Activated T-cell treated with anti-CD3 and anti-CD28 coated beads for 1 hour (primary cell): ENCODE measurements at regions not wholly inside any gene's neighbourhood (a gene's known extent, or its start where the extent isn't known, plus 50 kb on each side); places are given as distances from the start of the nearest gene placed in this dataset.

Source experiments
- DNase-seq: peaks from one replicate; pipeline ENCODE4 v3.0.0-alpha.2; 2020; ENCODE audit warnings: low read depth

GRCh38 chr6:15801912-15802311, 139.1 kb upstream of the DTNBP1 start:
- DNase-seq = no peak

GRCh38 chr6:15800841-15801617, 138.2 kb upstream of the DTNBP1 start:
- DNase-seq = no peak

GRCh38 chr6:15798533-15799255, 135.9 kb upstream of the DTNBP1 start:
- no peak for DNase-seq

- no peak for DNase-seq
These were observed 134.0 kb upstream of the DTNBP1 start for GRCh38 chr6:15796844-15797243.

GRCh38 chr6:15796130-15796771, 133.4 kb upstream of the DTNBP1 start:
- no peak for DNase-seq

GRCh38 chr6:15793826-15794225, 131.0 kb upstream of the DTNBP1 start:
- no peak for DNase-seq

- no peak for DNase-seq
These were observed 130.5 kb upstream of the DTNBP1 start for GRCh38 chr6:15793288-15793687.

GRCh38 chr6:15792842-15793241, 130.0 kb upstream of the DTNBP1 start:
- no peak for DNase-seq

- DNase-seq = no peak
These were observed 128.8 kb upstream of the DTNBP1 start for GRCh38 chr6:15791448-15792181.

GRCh38 chr6:15790116-15790515, 127.3 kb upstream of the DTNBP1 start:
- no peak for DNase-seq

- DNase-seq = no peak
These were observed 124.0 kb upstream of the DTNBP1 start for GRCh38 chr6:15786846-15787245.

GRCh38 chr6:15783484-15783883, 120.7 kb upstream of the DTNBP1 start:
- no peak for DNase-seq

GRCh38 chr6:15781890-15782289, 119.1 kb upstream of the DTNBP1 start:
- DNase-seq = no peak

- no peak for DNase-seq
These were observed 118.5 kb upstream of the DTNBP1 start for GRCh38 chr6:15781333-15781732.

- no peak for DNase-seq
These were observed 117.6 kb upstream of the DTNBP1 start for GRCh38 chr6:15780437-15780836.

GRCh38 chr6:15779726-15780125, 116.9 kb upstream of the DTNBP1 start:
- no peak for DNase-seq

GRCh38 chr6:15776458-15776980, 113.7 kb upstream of the DTNBP1 start:
- no peak for DNase-seq

- no peak for DNase-seq
These were observed 112.9 kb upstream of the DTNBP1 start for GRCh38 chr6:15775741-15776140.

- no peak for DNase-seq
These were observed 112.3 kb upstream of the DTNBP1 start for GRCh38 chr6:15775076-15775634.

GRCh38 chr6:15773806-15774410, 111.1 kb upstream of the DTNBP1 start:
- DNase-seq = no peak
